Loucy (cell line): ENCODE measurements at regions not wholly inside any gene's neighbourhood (a gene's known extent, or its start where the extent isn't known, plus 50 kb on each side); places are given as distances from the start of the nearest gene placed in this dataset.

Experiments used
- H2AFZ ChIP-seq: fragments of 200-600 bp; sonication (generic); 2 replicates; pipeline ENCODE4 v1.6.0; 2016; ENCODE audit warnings: antibody characterized with exemption, mild to moderate bottlenecking, low read length, moderate library complexity
- H3F3A ChIP-seq: fragments of 200-600 bp; 2 replicates; pipeline ENCODE4 v1.6.0; 2016; ENCODE audit warnings: antibody characterized with exemption, low read depth, mild to moderate bottlenecking
- H3K27me3 ChIP-seq: fragments of 200-600 bp; sonication (generic); 2 replicates; pipeline ENCODE4 v1.6.1; 2014; ENCODE audit warnings: low read length, mild to moderate bottlenecking; ENCODE audit not compliant: insufficient read depth, poor library complexity, severe bottlenecking
- H3K36me3 ChIP-seq: fragments of 200-600 bp; sonication (generic); 2 replicates; pipeline ENCODE4 v1.6.1; 2016; ENCODE audit warnings: low read length; ENCODE audit not compliant: insufficient read depth
- H3K4me1 ChIP-seq: fragments of 200-600 bp; sonication (generic); 2 replicates; pipeline ENCODE4 v1.5.1; 2014; ENCODE audit warnings: low read length, mild to moderate bottlenecking; ENCODE audit not compliant: insufficient read depth, poor library complexity, severe bottlenecking
- H3K4me2 ChIP-seq: fragments of 200-600 bp; sonication (generic); 2 replicates; pipeline ENCODE4 v1.6.0; 2014; ENCODE audit warnings: antibody characterized with exemption, low read length, low read depth, mild to moderate bottlenecking; ENCODE audit not compliant: poor library complexity, severe bottlenecking
- H3K4me3 ChIP-seq: fragments of 200-600 bp; sonication (generic); 2 replicates; pipeline ENCODE4 v1.5.1; 2014; ENCODE audit warnings: low read length, mild to moderate bottlenecking, mixed read lengths; ENCODE audit not compliant: poor library complexity, severe bottlenecking
- H3K79me2 ChIP-seq: fragments of 200-600 bp; sonication (generic); 2 replicates; pipeline ENCODE4 v1.6.1; 2014; ENCODE audit warnings: low read length; ENCODE audit not compliant: insufficient read depth
- H3K9ac ChIP-seq: fragments of 200-600 bp; sonication (generic); 2 replicates; pipeline ENCODE4 v1.6.0; 2014; ENCODE audit warnings: mild to moderate bottlenecking, low read depth, low read length, moderate library complexity; ENCODE audit not compliant: poor library complexity, severe bottlenecking
- H3K9me2 ChIP-seq: fragments of 200-600 bp; sonication (generic); replicated peaks from 2 replicates; pipeline ENCODE4 v1.6.1; 2016; ENCODE audit warnings: low read depth, low read length, mixed read lengths
- H3K9me3 ChIP-seq: fragments of 200-600 bp; sonication (generic); 2 replicates; pipeline ENCODE4 v1.6.1; 2014; ENCODE audit warnings: mild to moderate bottlenecking, antibody characterized with exemption, low read length, low read depth; ENCODE audit not compliant: insufficient read depth
- H4K20me1 ChIP-seq: fragments of 200-600 bp; sonication (generic); 2 replicates; pipeline ENCODE4 v1.6.0; 2014; ENCODE audit warnings: antibody characterized with exemption, low read length, mild to moderate bottlenecking; ENCODE audit not compliant: insufficient read depth, poor library complexity, severe bottlenecking
- CTCF ChIP-seq: fragments of 200-600 bp; sonication (generic); conservative IDR thresholded peaks from 2 replicates; pipeline ENCODE4 v1.5.1; 2014; ENCODE audit warnings: mild to moderate bottlenecking, antibody characterized with exemption, low read length
- EZH2phosphoT487 ChIP-seq: fragments of 200-600 bp; IDR thresholded peaks from 2 replicates; pipeline ENCODE4 v1.6.1; 2018; ENCODE audit warnings: antibody characterized with exemption, mild to moderate bottlenecking, moderate library complexity, borderline replicate concordance

GRCh38 chr2:29991086-29991485, 69.7 kb upstream of the ALK start:
- Histone ChIP-seq H3K9me3 (no peaks in the 10 kb centered on the region), H3K9ac (no peak overlapping the region), H3K9me2 (no peaks in the 10 kb centered on the region), H3K79me2 (no peaks in the 10 kb centered on the region), H3K36me3 (no peaks in the 10 kb centered on the region), H3K4me2 (no peak overlapping the region), H3K4me1 (no peaks in the 10 kb centered on the region), H4K20me1 (no peaks in the 10 kb centered on the region), H3K4me3 (no peak overlapping the region), H3K27me3 (peaks cover 3% of the 10 kb centered on the region), H3F3A (no peaks in the 10 kb centered on the region), H2AFZ (no peak overlapping the region)
- no peak for TF ChIP-seq CTCF
- TF ChIP-seq EZH2phosphoT487: no peak

GRCh38 chr2:29995241-29995640, 73.9 kb upstream of the ALK start:
- H3K9ac ChIP-seq: no peak overlapping the region

GRCh38 chr2:30003128-30003527, 81.7 kb upstream of the ALK start:
- no peaks in the 10 kb centered on the region for H3F3A ChIP-seq
- no peak overlapping the region for H3K9ac ChIP-seq
- TF ChIP-seq EZH2phosphoT487: no peak
- no peak for TF ChIP-seq CTCF
- H3K4me2 ChIP-seq: no peak overlapping the region
- H3K9me3 ChIP-seq: no peaks in the 10 kb centered on the region
- no peak overlapping the region for H3K4me3 ChIP-seq
- peaks cover 4% of the 10 kb centered on the region for H3K27me3 ChIP-seq
- H3K4me1 ChIP-seq: no peaks in the 10 kb centered on the region
- H3K9me2 ChIP-seq: no peaks in the 10 kb centered on the region
- H2AFZ ChIP-seq: no peak overlapping the region
- no peaks in the 10 kb centered on the region for H3K36me3 ChIP-seq
- H3K79me2 ChIP-seq: no peaks in the 10 kb centered on the region
- H4K20me1 ChIP-seq: no peaks in the 10 kb centered on the region

More at GRCh38 chr2:29995241-29995640, 73.9 kb upstream of the ALK start:
- H3K9me2 ChIP-seq: no peaks in the 10 kb centered on the region
- H3K36me3 ChIP-seq: no peaks in the 10 kb centered on the region
- TF ChIP-seq CTCF (no peak), EZH2phosphoT487 (no peak)
- H3F3A ChIP-seq: no peaks in the 10 kb centered on the region
- H3K4me2 ChIP-seq: no peak overlapping the region
- no peaks in the 10 kb centered on the region for H4K20me1 ChIP-seq
- no peak overlapping the region for H2AFZ ChIP-seq
- H3K27me3 ChIP-seq: peaks cover 13% of the 10 kb centered on the region
- no peaks in the 10 kb centered on the region for H3K79me2 ChIP-seq
- no peak overlapping the region for H3K4me3 ChIP-seq
- no peaks in the 10 kb centered on the region for H3K4me1 ChIP-seq
- H3K9me3 ChIP-seq: no peaks in the 10 kb centered on the region
